Immature natural killer cell (primary cell): ENCODE measurements at regions not wholly inside any gene's neighbourhood (a gene's known extent, or its start where the extent isn't known, plus 50 kb on each side); places are given as distances from the start of the nearest gene placed in this dataset.
"Not testable (repeated sequence)": the region's sequence is repeated elsewhere in the genome, so short reads cannot be mapped to it uniquely, and the experiment has no call there.

Experiments
- DNase-seq, 3 donors: peaks; one replicate each; pipeline ENCODE4 v3.0.0; 2022; ENCODE audit warnings: mixed read lengths in 1 of 3
- H3K27ac Mint-ChIP-seq, 6 donors: one replicate each; pipeline ENCODE4 v1.8.0; 2020; ENCODE audit warnings: mixed read lengths in 6 of 6, mild to moderate bottlenecking in 5 of 6, inconsistent platforms in 4 of 6, moderate library complexity in 3 of 6
- H3K27me3 Mint-ChIP-seq, 3 donors: one replicate each; pipeline ENCODE4 v1.8.0; 2020 to 2021; ENCODE audit warnings: low read depth in 3 of 3, mild to moderate bottlenecking in 3 of 3, mixed read lengths in 3 of 3, moderate library complexity in 3 of 3, inconsistent platforms in 1 of 3
- H3K36me3 Mint-ChIP-seq, 3 donors: one replicate each; pipeline ENCODE4 v1.8.0; 2020; ENCODE audit warnings: mixed read lengths in 3 of 3, inconsistent platforms in 2 of 3, mild to moderate bottlenecking in 2 of 3
- H3K4me1 Mint-ChIP-seq, 2 donors: one replicate each; pipeline ENCODE4 v1.8.0; 2020; ENCODE audit warnings: inconsistent platforms in 2 of 2, mild to moderate bottlenecking in 2 of 2, mixed read lengths in 2 of 2, moderate library complexity in 1 of 2
- H3K4me3 Mint-ChIP-seq, 5 donors: one replicate each; pipeline ENCODE4 v1.8.0; 2020; ENCODE audit warnings: mild to moderate bottlenecking in 5 of 5, mixed read lengths in 5 of 5, inconsistent platforms in 3 of 5, moderate library complexity in 3 of 5
- H3K9me3 Mint-ChIP-seq, 6 donors: one replicate each; pipeline ENCODE4 v1.8.0; 2020; ENCODE audit warnings: mild to moderate bottlenecking in 6 of 6, mixed read lengths in 6 of 6, inconsistent platforms in 4 of 6, moderate library complexity in 3 of 6

GRCh38 chr1:157235307-157235706 lies 97.1 kb upstream of the ETV3 start:
- Mint-ChIP-seq H3K36me3 (no peaks in the 10 kb centered on the region), H3K4me1 (no peaks in the 10 kb centered on the region), H3K4me3 (no peak overlapping the region), H3K27me3 (peaks cover 0 to 2% (median 2%) of the 10 kb centered on the region in 3 donors), H3K27ac (no peak overlapping the region), H3K9me3 (peaks cover 0 to 1% (median 0%) of the 10 kb centered on the region in 6 donors)
- DNase-seq: no peak

- no peak overlapping the region for H3K27ac Mint-ChIP-seq
- H3K36me3 Mint-ChIP-seq: no peaks in the 10 kb centered on the region
- DNase-seq: no peak
- H3K9me3 Mint-ChIP-seq: peaks cover 0 to 1% (median 0%) of the 10 kb centered on the region in 6 donors
- H3K27me3 Mint-ChIP-seq: peaks cover 0 to 2% (median 2%) of the 10 kb centered on the region in 3 donors
- no peak overlapping the region for H3K4me3 Mint-ChIP-seq
- H3K4me1 Mint-ChIP-seq: no peaks in the 10 kb centered on the region
Measured at GRCh38 chr1:157234705-157235273, 96.6 kb upstream of the ETV3 start.

DNA sequence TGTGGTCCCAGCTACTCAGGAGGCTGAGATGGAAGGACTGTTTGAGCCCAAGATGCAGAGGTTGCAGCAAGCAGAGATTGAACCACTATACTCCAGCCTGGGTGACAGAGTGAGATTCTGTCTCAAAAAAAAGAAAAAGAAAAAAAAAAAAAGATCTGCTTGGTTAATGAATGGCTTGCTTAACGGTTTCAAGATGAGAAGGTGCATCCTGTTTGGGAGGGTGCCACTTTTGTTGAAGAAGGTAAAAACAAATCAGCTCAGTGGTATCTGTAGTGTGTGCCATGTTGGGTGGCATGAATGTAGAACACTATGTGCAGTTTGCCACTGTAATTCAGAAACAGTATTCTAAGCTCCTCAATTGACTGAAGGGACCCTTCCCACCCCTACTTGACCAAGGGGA lies 94.9 kb upstream of the ETV3 start:
- Mint-ChIP-seq H3K27me3 (peaks cover 0 to 3% (median 2%) of the 10 kb centered on the region in 3 donors), H3K27ac (no peak overlapping the region), H3K9me3 (peaks cover 0 to 1% (median 0%) of the 10 kb centered on the region in 6 donors), H3K36me3 (no peaks in the 10 kb centered on the region), H3K4me3 (no peak overlapping the region), H3K4me1 (no peaks in the 10 kb centered on the region)
- DNase-seq: no peak

DNA sequence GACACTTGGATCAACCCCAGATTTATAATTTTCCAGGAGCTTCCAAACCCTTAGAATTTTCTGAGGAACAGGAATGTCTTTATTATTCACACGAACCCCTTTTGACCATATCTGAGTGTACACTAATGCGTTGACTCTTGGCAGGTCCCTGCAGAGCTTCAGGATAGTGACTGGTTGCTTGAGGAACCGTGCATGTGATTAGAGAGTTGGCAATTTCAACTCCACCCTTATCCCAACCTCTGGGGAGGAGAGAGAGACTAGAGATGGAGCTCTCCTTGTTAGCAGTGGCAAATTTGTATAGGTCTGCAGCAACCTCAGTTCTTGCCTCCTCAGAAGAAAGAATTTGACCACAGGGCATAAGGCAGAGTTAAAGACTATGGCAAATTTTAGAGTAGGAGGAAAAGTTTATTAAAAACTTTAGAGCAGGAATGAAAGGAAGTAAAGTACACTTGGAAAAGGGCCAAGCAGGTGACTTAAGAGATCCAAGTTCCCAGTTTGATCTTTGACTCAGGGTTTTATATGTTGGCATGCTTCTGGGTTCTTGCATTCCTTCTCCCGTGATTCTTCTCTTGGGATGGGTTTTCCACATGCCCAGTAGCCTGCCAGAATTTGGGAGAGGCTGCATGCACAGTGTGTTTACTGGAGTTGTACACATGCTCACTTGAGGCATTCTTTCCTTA lies 93.8 kb upstream of the ETV3 start:
- no peaks in the 10 kb centered on the region for H3K4me1 Mint-ChIP-seq
- peaks cover 0 to 3% (median 0%) of the 10 kb centered on the region in 3 donors for H3K27me3 Mint-ChIP-seq
- no peak overlapping the region for H3K4me3 Mint-ChIP-seq
- no peak overlapping the region for H3K27ac Mint-ChIP-seq
- no peak for DNase-seq
- H3K36me3 Mint-ChIP-seq: no peaks in the 10 kb centered on the region
- H3K9me3 Mint-ChIP-seq: peaks cover 0 to 1% (median 0%) of the 10 kb centered on the region in 6 donors

DNA sequence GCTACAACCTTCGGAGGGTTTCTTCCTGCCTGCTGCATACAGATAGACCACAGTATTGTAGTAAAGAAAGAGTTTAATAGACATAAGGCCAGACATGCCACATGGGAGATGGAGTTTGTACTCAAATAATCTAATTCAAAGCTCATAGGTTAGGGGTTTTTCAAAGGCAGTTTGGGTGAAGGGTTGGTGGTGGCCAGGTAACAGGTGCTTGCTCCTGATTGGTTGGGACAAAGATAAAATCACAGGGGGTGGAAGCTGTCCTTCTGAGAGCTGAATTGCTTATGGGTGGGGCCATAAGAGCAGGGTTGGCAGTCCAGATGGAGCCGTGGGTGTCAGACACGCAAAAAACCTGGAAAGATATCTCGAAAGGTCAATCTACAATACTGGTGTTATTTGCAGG lies 92.3 kb upstream of the ETV3 start:
- no peak overlapping the region for H3K4me3 Mint-ChIP-seq
- no peaks in the 10 kb centered on the region for H3K4me1 Mint-ChIP-seq
- peaks cover 0 to 1% (median 0%) of the 10 kb centered on the region in 6 donors for H3K9me3 Mint-ChIP-seq
- no peak for DNase-seq
- H3K27me3 Mint-ChIP-seq: peaks cover 0 to 3% (median 0%) of the 10 kb centered on the region in 3 donors
- H3K36me3 Mint-ChIP-seq: no peaks in the 10 kb centered on the region
- no peak overlapping the region for H3K27ac Mint-ChIP-seq

DNA sequence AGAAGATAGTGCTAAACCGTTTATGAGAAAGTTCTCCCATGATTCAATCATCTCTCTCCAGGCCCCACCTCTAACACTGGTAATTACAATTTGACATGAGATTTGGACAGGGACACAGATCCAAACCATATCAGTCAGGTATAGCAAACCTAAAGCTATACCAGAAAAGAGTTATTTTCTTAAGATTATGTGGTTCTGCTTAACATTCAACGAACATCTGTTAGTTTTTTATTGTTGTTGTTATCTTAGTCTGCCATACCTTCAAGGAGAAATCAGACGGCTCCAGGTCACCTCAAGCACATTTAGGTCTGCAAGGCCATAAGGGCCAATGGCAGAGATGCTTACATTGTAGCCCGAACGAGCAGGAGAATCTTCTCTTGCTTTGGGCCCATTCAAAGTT lies 89.5 kb upstream of the ETV3 start:
- no peaks in the 10 kb centered on the region for H3K4me1 Mint-ChIP-seq
- H3K36me3 Mint-ChIP-seq: no peaks in the 10 kb centered on the region
- no peak overlapping the region for H3K4me3 Mint-ChIP-seq
- no peak for DNase-seq
- peaks cover 2 to 10% (median 3%) of the 10 kb centered on the region in 3 donors for H3K27me3 Mint-ChIP-seq
- H3K9me3 Mint-ChIP-seq: peaks cover 0 to 4% (median 0%) of the 10 kb centered on the region in 6 donors
- no peak overlapping the region for H3K27ac Mint-ChIP-seq

GRCh38 chr1:157226739-157227138 lies 88.5 kb upstream of the ETV3 start:
- Mint-ChIP-seq H3K4me1 (no peaks in the 10 kb centered on the region), H3K9me3 (peaks cover 0 to 4% (median 0%) of the 10 kb centered on the region in 6 donors), H3K36me3 (no peaks in the 10 kb centered on the region), H3K27me3 (peaks cover 2 to 10% (median 3%) of the 10 kb centered on the region in 3 donors), H3K4me3 (no peak overlapping the region), H3K27ac (no peak overlapping the region)
- no peak for DNase-seq

DNA sequence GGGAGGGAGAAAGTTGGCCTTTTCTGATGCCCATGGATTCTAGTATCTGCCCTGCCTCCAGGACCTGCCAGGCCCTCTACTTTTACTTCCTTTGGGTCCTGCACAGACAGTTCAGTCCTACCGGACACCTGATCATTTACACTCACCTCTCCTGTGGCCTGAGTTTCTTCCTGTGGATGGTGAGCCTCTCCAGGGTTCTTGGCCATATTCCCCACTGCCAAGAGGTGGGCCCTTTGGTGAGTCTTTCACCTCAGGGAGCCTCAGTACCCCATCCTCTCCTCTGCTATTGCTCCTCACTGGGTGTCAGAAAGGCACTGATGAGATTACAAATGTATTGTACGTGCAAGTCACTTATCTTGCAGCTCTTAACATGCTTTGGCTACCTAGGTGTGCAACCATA lies 81.4 kb upstream of the ETV3 start:
- Mint-ChIP-seq H3K4me3 (no peak overlapping the region), H3K9me3 (peaks cover 0 to 5% (median 3%) of the 10 kb centered on the region in 6 donors), H3K27me3 (peaks cover 7 to 15% (median 11%) of the 10 kb centered on the region in 3 donors), H3K4me1 (no peaks in the 10 kb centered on the region), H3K36me3 (no peaks in the 10 kb centered on the region), H3K27ac (no peak overlapping the region)
- no peak for DNase-seq

- Mint-ChIP-seq H3K36me3 (no peaks in the 10 kb centered on the region), H3K4me1 (no peaks in the 10 kb centered on the region), H3K27me3 (peaks cover 7 to 17% (median 10%) of the 10 kb centered on the region in 3 donors)
Measured at GRCh38 chr1:157219182-157219581, 81.0 kb upstream of the ETV3 start.

GRCh38 chr1:157218671-157219070 lies 80.5 kb upstream of the ETV3 start:
- H3K4me1 Mint-ChIP-seq: no peaks in the 10 kb centered on the region

More at GRCh38 chr1:157219182-157219581, 81.0 kb upstream of the ETV3 start:
- no peak for DNase-seq
- peaks cover 0 to 9% (median 6%) of the 10 kb centered on the region in 6 donors for H3K9me3 Mint-ChIP-seq
- no peak overlapping the region for H3K4me3 Mint-ChIP-seq
- no peak overlapping the region for H3K27ac Mint-ChIP-seq

GRCh38 chr1:157217486-157217885 lies 79.3 kb upstream of the ETV3 start:
- Mint-ChIP-seq H3K4me3 (no peak overlapping the region), H3K4me1 (no peaks in the 10 kb centered on the region), H3K27ac (no peak overlapping the region), H3K36me3 (no peaks in the 10 kb centered on the region), H3K27me3 (peaks cover 8 to 15% (median 14%) of the 10 kb centered on the region in 3 donors), H3K9me3 (peaks cover 7 to 25% (median 21%) of the 10 kb centered on the region in 6 donors)
- DNase-seq: no peak

More at GRCh38 chr1:157218671-157219070, 80.5 kb upstream of the ETV3 start:
- DNase-seq: no peak
- H3K9me3 Mint-ChIP-seq: peaks cover 4 to 14% (median 10%) of the 10 kb centered on the region in 6 donors
- H3K4me3 Mint-ChIP-seq: no peak overlapping the region
- H3K27ac Mint-ChIP-seq: no peak overlapping the region
- peaks cover 8 to 15% (median 14%) of the 10 kb centered on the region in 3 donors for H3K27me3 Mint-ChIP-seq
- H3K36me3 Mint-ChIP-seq: no peaks in the 10 kb centered on the region

GRCh38 chr1:157213836-157214235 lies 75.6 kb upstream of the ETV3 start:
- peaks cover 7 to 26% (median 23%) of the 10 kb centered on the region in 6 donors for H3K9me3 Mint-ChIP-seq
- H3K36me3 Mint-ChIP-seq: no peaks in the 10 kb centered on the region
- peaks cover 8 to 13% (median 9%) of the 10 kb centered on the region in 3 donors for H3K27me3 Mint-ChIP-seq
- H3K4me3 Mint-ChIP-seq: peak overlapping the region in 1 of 5 donors; percentile 2
- DNase-seq: no peak
- H3K27ac Mint-ChIP-seq: no peak overlapping the region
- no peaks in the 10 kb centered on the region for H3K4me1 Mint-ChIP-seq

- H3K27me3 Mint-ChIP-seq: peaks cover 7 to 10% (median 9%) of the 10 kb centered on the region in 3 donors
- no peak for DNase-seq
- peaks cover 10 to 21% (median 18%) of the 10 kb centered on the region in 6 donors for H3K9me3 Mint-ChIP-seq
- H3K27ac Mint-ChIP-seq: no peak overlapping the region
- H3K36me3 Mint-ChIP-seq: no peaks in the 10 kb centered on the region
- no peak overlapping the region for H3K4me3 Mint-ChIP-seq
- H3K4me1 Mint-ChIP-seq: no peaks in the 10 kb centered on the region
Measured at GRCh38 chr1:157209514-157209913, 71.3 kb upstream of the ETV3 start.

DNA sequence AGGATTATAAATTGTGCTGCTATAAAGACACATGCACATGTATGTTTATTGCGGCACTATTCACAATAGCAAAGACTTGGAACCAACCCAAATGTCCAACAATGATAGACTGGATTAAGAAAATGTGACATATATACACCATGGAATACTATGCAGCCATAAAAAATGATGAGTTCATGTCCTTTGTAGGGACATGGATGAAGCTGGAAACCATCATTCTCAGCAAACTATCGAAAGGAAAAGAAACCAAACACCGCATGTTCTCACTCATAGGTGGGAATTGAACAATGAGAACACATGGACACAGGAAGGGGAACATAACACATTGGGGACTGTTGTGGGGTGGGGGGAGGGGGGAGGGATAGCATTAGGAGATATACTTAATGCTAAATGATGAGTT lies 67.8 kb upstream of the ETV3 start:
- not testable (repeated sequence) for H3K27me3 Mint-ChIP-seq, H3K36me3 Mint-ChIP-seq, H3K4me3 Mint-ChIP-seq, H3K9me3 Mint-ChIP-seq, H3K4me1 Mint-ChIP-seq, H3K27ac Mint-ChIP-seq, DNase-seq
